Thymus (tissue), 11 donors: ENCODE measurements at regions not wholly inside any gene's neighbourhood (a gene's known extent, or its start where the extent isn't known, plus 50 kb on each side); places are given as distances from the start of the nearest gene placed in this dataset.

Experiments used
- DNase-seq, 9 donors: peaks; one replicate each; pipeline ENCODE4 v3.0.0-alpha.2; 2013; ENCODE audit warnings: low spot score in 9 of 9, low read depth in 6 of 9, missing footprints in 1 of 9
- H3K27ac ChIP-seq, 2 donors: one replicate each; pipeline ENCODE4 v1.5.1; 2013; ENCODE audit warnings: control low read depth in 1 of 2, low read depth in 1 of 2, low read length in 1 of 2, mild to moderate bottlenecking in 1 of 2, moderate library complexity in 1 of 2
- H3K27me3 ChIP-seq, 2 donors: one replicate each; pipeline ENCODE4 v1.5.1; 2013; ENCODE audit warnings: low read length in 1 of 2; ENCODE audit not compliant: control insufficient read depth in 2 of 2, insufficient read depth in 1 of 2
- H3K36me3 ChIP-seq, 2 donors: one replicate each; pipeline ENCODE4 v1.5.1; 2013; ENCODE audit warnings: low read length in 1 of 2, mild to moderate bottlenecking in 1 of 2, moderate library complexity in 1 of 2; ENCODE audit not compliant: control insufficient read depth in 2 of 2, insufficient read depth in 2 of 2
- H3K4me1 ChIP-seq, 2 donors: one replicate each; pipeline ENCODE4 v1.5.1; 2013; ENCODE audit warnings: low read length in 2 of 2; ENCODE audit not compliant: control insufficient read depth in 2 of 2, insufficient read depth in 2 of 2
- H3K4me3 ChIP-seq, 2 donors: one replicate each; pipeline ENCODE4 v1.5.1; 2013; ENCODE audit warnings: low read length in 2 of 2, control low read depth in 1 of 2, mild to moderate bottlenecking in 1 of 2
- H3K9me3 ChIP-seq, 2 donors: one replicate each; pipeline ENCODE4 v1.5.1; 2013; ENCODE audit warnings: low read length in 1 of 2, mild to moderate bottlenecking in 1 of 2; ENCODE audit not compliant: control insufficient read depth in 2 of 2, insufficient read depth in 1 of 2
- WGBS: extraction: QIAGEN DNeasy Blood & Tissue Kit; methylation state at CpG from one replicate; pipeline ENCODE4 v1.1.7; 2013; 5-methylcytosine and 5-hydroxymethylcytosine counted together
- donor health status: healthy.

DNA sequence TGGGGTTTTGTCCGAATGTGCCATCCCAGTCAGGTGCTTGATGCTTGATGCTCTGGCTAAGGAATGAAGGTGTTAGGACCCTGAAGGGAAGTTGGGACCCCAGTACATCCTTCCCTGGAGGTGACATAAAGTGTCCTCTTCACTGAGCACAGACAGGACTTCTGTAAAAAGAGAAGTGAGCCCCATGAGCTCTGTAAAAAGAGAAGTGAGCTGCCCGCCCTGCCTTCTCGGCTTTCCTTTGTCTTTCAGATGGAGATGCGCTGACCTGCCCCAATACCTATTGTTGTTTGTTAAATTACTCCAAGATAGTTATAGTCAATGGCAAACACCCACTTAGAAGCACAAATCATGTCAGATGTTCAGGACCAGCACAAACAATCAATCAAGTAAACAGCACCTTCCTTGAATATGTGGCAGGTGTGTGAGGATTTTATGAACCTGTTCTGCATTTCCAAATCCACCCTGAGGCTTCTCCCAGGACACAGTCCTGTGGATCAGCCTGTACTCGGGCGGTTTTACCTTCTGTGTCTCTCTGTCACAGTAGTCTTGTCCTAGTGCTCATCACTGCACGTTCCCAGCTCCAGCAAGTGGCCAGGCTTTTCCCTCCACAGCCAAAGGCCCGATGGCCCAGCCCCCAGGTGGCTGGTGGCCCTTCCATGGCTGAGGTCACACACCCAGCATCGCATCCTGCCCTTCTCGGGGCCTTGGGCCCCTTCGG is 191.4 kb downstream of the MTRR start:
- no peaks in the 10 kb centered on the region for H3K4me1 ChIP-seq
- no peak overlapping the region for H3K27ac ChIP-seq
- no peaks in the 10 kb centered on the region for H3K27me3 ChIP-seq
- H3K9me3 ChIP-seq = no peaks in the 10 kb centered on the region
- no peak for DNase-seq
- H3K36me3 ChIP-seq = no peaks in the 10 kb centered on the region
- no peak overlapping the region for H3K4me3 ChIP-seq
- WGBS = 59% methylated on average over 11 of the region's 11 CpGs

- 23% methylated on average over 7 of the region's 7 CpGs for WGBS
- no peaks in the 10 kb centered on the region for H3K36me3 ChIP-seq
- peak in 1 of 9 donors; percentile 7 for DNase-seq
Observed at GRCh38 chr5:8060953-8061429, 192.0 kb downstream of the MTRR start.

DNA sequence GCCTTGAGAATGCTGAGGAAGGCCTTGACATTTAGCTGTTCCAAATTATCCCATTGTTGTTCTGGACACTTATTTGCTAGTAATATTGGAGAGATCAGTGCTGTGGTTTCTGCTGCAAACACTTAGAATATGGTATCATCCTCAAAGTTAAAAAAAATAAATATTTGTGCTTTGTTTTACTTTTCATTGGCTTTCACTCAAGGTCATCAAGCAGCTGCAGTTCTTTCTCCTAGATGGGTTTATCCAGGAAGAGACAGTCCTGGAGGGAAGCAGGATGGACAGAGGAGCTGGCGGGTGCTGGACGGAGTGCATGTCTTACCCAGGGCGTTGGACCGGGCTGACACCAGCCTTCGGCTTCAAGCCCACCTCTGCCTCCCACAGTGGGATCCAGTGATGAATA is 193.6 kb downstream of the MTRR start:
- no peak overlapping the region for H3K4me3 ChIP-seq
- H3K4me1 ChIP-seq = no peaks in the 10 kb centered on the region
- DNase-seq = no peak
- H3K27me3 ChIP-seq = no peaks in the 10 kb centered on the region
- H3K36me3 ChIP-seq = no peaks in the 10 kb centered on the region
- no peak overlapping the region for H3K27ac ChIP-seq
- WGBS = 97% methylated on average over 5 of the region's 5 CpGs
- H3K9me3 ChIP-seq = no peaks in the 10 kb centered on the region

More at GRCh38 chr5:8060953-8061429, 192.0 kb downstream of the MTRR start:
- Histone ChIP-seq H3K27me3 (no peaks in the 10 kb centered on the region), H3K4me1 (no peaks in the 10 kb centered on the region), H3K27ac (no peak overlapping the region), H3K4me3 (no peak overlapping the region), H3K9me3 (no peaks in the 10 kb centered on the region)

DNA sequence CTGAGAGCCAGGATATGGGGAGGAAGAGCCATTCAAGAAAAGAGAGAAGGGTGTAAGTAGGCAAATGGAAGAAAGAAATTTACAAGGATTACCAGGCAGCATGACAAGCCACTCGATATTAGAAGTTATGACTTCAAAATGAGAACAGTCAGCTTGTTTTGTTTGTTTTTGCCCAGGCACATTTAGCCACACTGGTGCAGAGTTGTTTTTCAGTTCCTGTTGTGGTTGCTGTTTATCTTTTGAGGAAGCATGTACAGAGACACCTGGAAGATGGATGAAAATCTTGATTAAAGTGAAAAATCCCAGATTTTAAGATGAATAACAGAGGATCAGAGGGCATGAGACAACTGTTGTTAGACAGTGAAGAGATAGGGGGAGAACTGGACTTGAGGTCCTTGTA is 199.1 kb downstream of the MTRR start:
- 22% methylated on average over 1 of the region's 1 CpG for whole genome bisulfite sequencing
- no peaks in the 10 kb centered on the region for H3K4me1 ChIP-seq
- H3K9me3 ChIP-seq = no peaks in the 10 kb centered on the region
- H3K4me3 ChIP-seq = no peak overlapping the region
- no peaks in the 10 kb centered on the region for H3K27me3 ChIP-seq
- no peak for DNase-seq
- no peaks in the 10 kb centered on the region for H3K36me3 ChIP-seq
- H3K27ac ChIP-seq = no peak overlapping the region

- DNase-seq = no peak
- WGBS = 62% methylated on average over 3 of the region's 3 CpGs
- Histone ChIP-seq H3K9me3 (no peaks in the 10 kb centered on the region), H3K4me1 (no peaks in the 10 kb centered on the region), H3K4me3 (no peak overlapping the region), H3K27ac (no peak overlapping the region), H3K36me3 (no peaks in the 10 kb centered on the region), H3K27me3 (no peaks in the 10 kb centered on the region)
Observed at GRCh38 chr5:8070138-8070537, 201.2 kb downstream of the MTRR start.

GRCh38 chr5:8079056-8079455 is 210.1 kb downstream of the MTRR start:
- no peaks in the 10 kb centered on the region for H3K27me3 ChIP-seq
- H3K36me3 ChIP-seq = no peaks in the 10 kb centered on the region
- no peaks in the 10 kb centered on the region for H3K9me3 ChIP-seq
- H3K4me1 ChIP-seq = no peaks in the 10 kb centered on the region
- WGBS = 90% methylated on average over 4 of the region's 4 CpGs
- no peak overlapping the region for H3K4me3 ChIP-seq
- DNase-seq = no peak
- H3K27ac ChIP-seq = no peak overlapping the region

DNA sequence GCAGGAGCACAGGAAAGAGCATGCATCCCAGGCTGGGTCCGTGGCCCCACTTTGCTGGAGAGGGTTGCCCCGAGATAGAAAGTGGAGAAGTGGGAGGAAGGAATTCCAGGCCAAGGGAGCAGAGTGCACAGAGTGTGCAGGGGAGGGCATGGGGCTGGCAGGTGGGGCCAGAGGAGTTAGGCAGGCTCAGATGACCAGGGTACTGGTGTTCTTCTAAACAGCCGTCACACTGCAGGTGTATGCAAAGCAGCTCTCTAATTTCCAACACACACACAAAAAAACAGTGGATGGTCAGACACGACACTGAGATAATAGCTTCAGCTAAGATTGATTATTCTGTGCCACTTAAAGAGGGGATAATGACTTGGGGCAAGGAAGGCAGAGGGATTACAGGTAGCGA is 212.2 kb downstream of the MTRR start:
- no peaks in the 10 kb centered on the region for H3K27me3 ChIP-seq
- H3K4me3 ChIP-seq = no peak overlapping the region
- no peak for DNase-seq
- no peaks in the 10 kb centered on the region for H3K4me1 ChIP-seq
- no peaks in the 10 kb centered on the region for H3K9me3 ChIP-seq
- H3K27ac ChIP-seq = no peak overlapping the region
- 82% methylated on average over 5 of the region's 5 CpGs for WGBS
- H3K36me3 ChIP-seq = no peaks in the 10 kb centered on the region

DNA sequence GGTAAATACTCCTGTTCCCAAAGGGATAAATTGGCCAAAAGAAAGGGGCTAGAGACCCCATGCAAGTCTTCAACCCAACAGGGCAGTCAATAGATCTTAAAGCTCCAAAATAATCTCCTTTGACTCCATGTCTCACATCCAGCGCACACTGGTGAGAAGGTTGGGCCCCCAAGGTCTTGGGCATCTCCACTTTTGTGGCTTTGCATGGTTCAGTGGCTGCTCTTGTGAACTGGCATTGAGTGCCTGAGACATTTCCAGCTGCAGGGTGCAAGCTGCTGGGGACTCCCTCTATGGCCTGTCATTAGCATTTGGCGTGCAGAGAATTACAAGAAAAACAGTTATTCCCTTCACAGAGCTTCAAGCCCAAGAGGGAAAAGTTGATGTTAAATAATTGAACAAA is 224.7 kb downstream of the MTRR start:
- Histone ChIP-seq H3K9me3 (peaks cover 0 to 6% of the 10 kb centered on the region in 2 donors), H3K4me3 (no peak overlapping the region), H3K4me1 (no peaks in the 10 kb centered on the region), H3K36me3 (no peaks in the 10 kb centered on the region), H3K27ac (no peak overlapping the region), H3K27me3 (no peaks in the 10 kb centered on the region)
- no peak for DNase-seq
- WGBS = 93% methylated on average over 2 of the region's 2 CpGs

DNA sequence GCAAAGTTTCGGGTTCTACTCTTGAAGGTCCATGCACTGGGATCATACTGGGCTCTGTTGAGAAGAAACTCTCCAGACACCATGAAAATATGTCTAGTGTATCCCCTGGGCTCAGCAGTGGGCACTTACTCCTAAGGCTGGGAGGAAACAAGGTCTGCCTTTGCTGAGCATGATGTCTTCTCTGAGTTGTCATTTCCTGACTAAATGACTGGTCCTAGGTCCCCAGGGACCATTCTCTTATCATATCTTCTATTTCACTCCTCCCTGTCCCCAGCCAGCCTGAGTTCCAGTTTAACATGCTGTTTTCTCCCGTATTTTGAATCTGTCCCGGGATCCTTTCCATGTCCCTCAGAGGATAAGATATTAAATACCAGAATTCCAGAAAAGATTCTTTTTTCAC is 225.4 kb downstream of the MTRR start:
- H3K27ac ChIP-seq = no peak overlapping the region
- H3K4me3 ChIP-seq = no peak overlapping the region
- peaks cover 0 to 6% of the 10 kb centered on the region in 2 donors for H3K9me3 ChIP-seq
- H3K36me3 ChIP-seq = no peaks in the 10 kb centered on the region
- no peak for DNase-seq
- no peaks in the 10 kb centered on the region for H3K27me3 ChIP-seq
- H3K4me1 ChIP-seq = no peaks in the 10 kb centered on the region
- 90% methylated on average over 3 of the region's 3 CpGs for WGBS
